IMR-90 (cell line): ENCODE measurements at regions not wholly inside any gene's neighbourhood (a gene's known extent, or its start where the extent isn't known, plus 50 kb on each side); places are given as distances from the start of the nearest gene placed in this dataset.

ENCODE experiments used
- ATAC-seq: fragments of 200-7000 bp; cut with Tn5 transposase; 2 replicates; pipeline ENCODE4 v1.9.1; 2020; ENCODE audit warnings: low read depth, mild to moderate bottlenecking, moderate library complexity
- BruUV-seq: library from RNA; stranded (reverse); fragments of 400-500 nt; replicated peaks from 2 replicates; lab custom pipeline; 2021; lab: Mats Ljungman, UMichigan
- CTCF ChIA-PET: fragments of 300-600 bp; formaldehyde crosslinking; extraction: SDS; loops from one replicate; lab custom pipeline; 2021; ENCODE audit warnings: antibody characterized with exemption; lab: Yijun Ruan, JAX
- POLR2A ChIA-PET: fragments of 300-600 bp; sonication (Branson Sonifier 250); formaldehyde crosslinking; loops from one replicate; lab custom pipeline; 2022; ENCODE audit warnings: antibody characterized with exemption; ENCODE audit not compliant: unreplicated experiment; lab: Charles Lee
- DNase-seq: peaks from one replicate; pipeline ENCODE4 v3.0.0; 2013
- H2AFZ ChIP-seq: replicated peaks from 2 replicates; pipeline ENCODE3; 2013; ENCODE audit warnings: low read length, mild to moderate bottlenecking; ENCODE audit not compliant: poor library complexity
- H2AK5ac ChIP-seq: 2 replicates; pipeline ENCODE4 v1.6.1; 2013; ENCODE audit warnings: low read depth, low read length, inconsistent platforms
- H2AK9ac ChIP-seq: replicated peaks from 2 replicates; pipeline ENCODE3; 2013; ENCODE audit warnings: mild to moderate bottlenecking, low read depth, low read length, moderate library complexity; ENCODE audit not compliant: poor library complexity
- H2BK120ac ChIP-seq: 2 replicates; pipeline ENCODE4 v1.6.1; 2013; ENCODE audit warnings: low read depth, low read length, inconsistent platforms
- H2BK15ac ChIP-seq: 3 replicates; pipeline ENCODE4 v1.6.1; 2013; ENCODE audit warnings: low read depth, low read length, inconsistent platforms
- H2BK20ac ChIP-seq: 2 replicates; pipeline ENCODE4 v1.6.1; 2013; ENCODE audit warnings: low read depth, mild to moderate bottlenecking, inconsistent platforms, low read length, moderate library complexity
- H2BK5ac ChIP-seq: 2 replicates; pipeline ENCODE4 v1.6.1; 2013; ENCODE audit warnings: mild to moderate bottlenecking, low read depth, low read length, inconsistent platforms; ENCODE audit not compliant: poor library complexity, severe bottlenecking
- H3K14ac ChIP-seq: replicated peaks from 2 replicates; pipeline ENCODE4 v1.6.1; 2013; ENCODE audit warnings: low read depth, low read length, inconsistent platforms
- H3K18ac ChIP-seq: 2 replicates; pipeline ENCODE4 v1.6.1; 2013; ENCODE audit warnings: low read depth, low read length, control low read depth
- H3K23ac ChIP-seq: 2 replicates; pipeline ENCODE4 v1.6.1; 2013; ENCODE audit warnings: low read depth, low read length, inconsistent platforms
- H3K27ac ChIP-seq: 2 replicates; pipeline ENCODE4 v1.5.1; 2013; ENCODE audit warnings: mild to moderate bottlenecking, control low read depth, low read length; ENCODE audit not compliant: insufficient read depth
- H3K27me3 ChIP-seq: 2 replicates; pipeline ENCODE4 v1.6.1; 2013; ENCODE audit warnings: low read length; ENCODE audit not compliant: control insufficient read depth, insufficient read depth
- H3K36me3 ChIP-seq: 2 replicates; pipeline ENCODE4 v1.6.1; 2013; ENCODE audit warnings: low read length, mixed read lengths; ENCODE audit not compliant: control insufficient read depth, insufficient read depth
- H3K4ac ChIP-seq: 2 replicates; pipeline ENCODE4 v1.6.1; 2013; ENCODE audit warnings: low read depth, low read length, inconsistent platforms
- H3K4me1 ChIP-seq: 2 replicates; pipeline ENCODE4 v1.6.1; 2013; ENCODE audit warnings: low read length, mixed read lengths; ENCODE audit not compliant: control insufficient read depth, insufficient read depth
- H3K4me2 ChIP-seq: 2 replicates; pipeline ENCODE4 v1.6.1; 2013; ENCODE audit warnings: low read depth, mild to moderate bottlenecking, control low read depth, low read length, moderate library complexity
- H3K4me3 ChIP-seq: 2 replicates; pipeline ENCODE4 v1.5.1; 2013; ENCODE audit warnings: low read depth, mild to moderate bottlenecking, control low read depth, low read length, moderate library complexity; ENCODE audit not compliant: insufficient read depth
- H3K56ac ChIP-seq: 2 replicates; pipeline ENCODE4 v1.6.1; 2013; ENCODE audit warnings: low read length, inconsistent platforms; ENCODE audit not compliant: insufficient read depth; ENCODE audit errors: extremely low read depth
- H3K79me1 ChIP-seq, 2 experiments: 2 replicates each; pipeline ENCODE4 v1.6.1; 2013; ENCODE audit warnings: low read length in 2 of 2, inconsistent platforms in 1 of 2, low read depth in 1 of 2
- H3K9ac ChIP-seq: 2 replicates; pipeline ENCODE4 v1.6.1; 2013; ENCODE audit warnings: low read depth, low read length, control low read depth
- H3K9me1 ChIP-seq: 2 replicates; pipeline ENCODE4 v1.6.1; 2013; ENCODE audit warnings: low read length, inconsistent platforms; ENCODE audit not compliant: insufficient read depth
- H3K9me3 ChIP-seq: 2 replicates; pipeline ENCODE4 v1.6.1; 2013; ENCODE audit warnings: low read length; ENCODE audit not compliant: control insufficient read depth, insufficient read depth
- H4K20me1 ChIP-seq: 2 replicates; pipeline ENCODE4 v1.6.1; 2013; ENCODE audit warnings: low read length, inconsistent platforms; ENCODE audit not compliant: insufficient read depth
- H4K5ac ChIP-seq: 2 replicates; pipeline ENCODE4 v1.6.1; 2013; ENCODE audit warnings: mild to moderate bottlenecking, low read depth, low read length, control low read depth
- H4K8ac ChIP-seq, 2 experiments: 2 replicates each; pipeline ENCODE4 v1.6.1; 2013; ENCODE audit warnings: low read depth in 2 of 2, low read length in 2 of 2, control low read depth in 1 of 2, inconsistent platforms in 1 of 2
- H4K91ac ChIP-seq: 2 replicates; pipeline ENCODE4 v1.6.1; 2013; ENCODE audit warnings: low read depth, low read length, inconsistent platforms; ENCODE audit not compliant: insufficient read depth
- BHLHE40 ChIP-seq: fragments of 150-350 bp; IDR thresholded peaks from 2 replicates; pipeline ENCODE4 v1.6.1; 2016; ENCODE audit warnings: mild to moderate bottlenecking, low read depth, low read length
- CEBPB ChIP-seq: IDR thresholded peaks from 2 replicates; pipeline ENCODE4 v1.6.1; 2012; ENCODE audit warnings: low read depth, low read length, improper control_type of control experiment
- CHD1 ChIP-seq: IDR thresholded peaks from 2 replicates; pipeline ENCODE4 v1.6.1; 2012; ENCODE audit warnings: low read depth, low read length, improper control_type of control experiment
- MAFK ChIP-seq: IDR thresholded peaks from 2 replicates; pipeline ENCODE4 v1.6.1; 2012; ENCODE audit warnings: low read depth, low read length, improper control_type of control experiment
- MAZ ChIP-seq: IDR thresholded peaks from 2 replicates; pipeline ENCODE4 v1.6.1; 2012; ENCODE audit warnings: low read depth, mild to moderate bottlenecking, low read length, improper control_type of control experiment, moderate library complexity, borderline replicate concordance
- MXI1 ChIP-seq: IDR thresholded peaks from 2 replicates; pipeline ENCODE4 v1.6.1; 2012; ENCODE audit warnings: low read depth, mild to moderate bottlenecking, low read length, moderate library complexity, borderline replicate concordance
- NFE2L2 ChIP-seq: fragments of 150-350 bp; IDR thresholded peaks from 2 replicates; pipeline ENCODE4 v1.6.1; 2016; ENCODE audit warnings: low read depth, mild to moderate bottlenecking, low read length
- POLR2A ChIP-seq: IDR thresholded peaks from 2 replicates; pipeline ENCODE4 v1.6.1; 2012; ENCODE audit warnings: mild to moderate bottlenecking, low read depth, low read length
- RCOR1 ChIP-seq: IDR thresholded peaks from 2 replicates; pipeline ENCODE4 v1.6.1; 2012; ENCODE audit warnings: mild to moderate bottlenecking, low read length, improper control_type of control experiment; ENCODE audit not compliant: insufficient replicate concordance
- RFX5 ChIP-seq: IDR thresholded peaks from 2 replicates; pipeline ENCODE4 v1.8.0; 2012; ENCODE audit warnings: low read depth, mild to moderate bottlenecking, low read length, moderate library complexity
- SMC3 ChIP-seq: fragments of 150-350 bp; IDR thresholded peaks from 2 replicates; pipeline ENCODE4 v1.6.1; 2016; ENCODE audit warnings: low read depth, mild to moderate bottlenecking, antibody characterized with exemption, low read length, moderate library complexity
- WGBS, 2 experiments: methylation state at CpG; one replicate each; pipeline versions ENCODE4 v1.1.5 to v1.1.7; 2013; ENCODE audit warnings: missing lambda C conversion rate in 2 of 2; ENCODE audit not compliant: insufficient read length in 1 of 2; ENCODE audit errors: extremely low coverage in 2 of 2; 5-methylcytosine and 5-hydroxymethylcytosine counted together
- dilution Hi-C: fragments of 300-500 bp; cut with HindIII; formaldehyde crosslinking; loops from one replicate; pipeline ENCODE4 v1.14.3; 2018; ENCODE audit warnings: low sequenced_read_pairs; ENCODE audit not compliant: unreplicated experiment
- in situ Hi-C: fragments of 300-500 bp; cut with MboI; formaldehyde crosslinking; loops from 3 replicates; pipeline ENCODE4 v1.14.3; 2019; ENCODE audit warnings: low sequenced_read_pairs, inconsistent platforms, mixed read lengths
- intact Hi-C: fragments of 100-400 bp; cut with micrococcal nuclease; formaldehyde crosslinking; loops from 2 replicates; pipeline ENCODE4 v1.10.0; 2022
- TF ChIP-seq, protein P1 (sequence below): fragments of 150-350 bp; IDR thresholded peaks from 2 replicates; pipeline ENCODE4 v1.6.1; 2016; ENCODE audit warnings: low read depth, mild to moderate bottlenecking, low read length, moderate library complexity, borderline replicate concordance
- TF ChIP-seq, protein P2 (sequence below): conservative IDR thresholded peaks from 2 replicates; pipeline ENCODE4 v1.5.1; 2012; ENCODE audit warnings: mild to moderate bottlenecking, low read depth, low read length, improper control_type of control experiment
- TF ChIP-seq, protein P3 (sequence below): fragments of 150-350 bp; IDR thresholded peaks from 2 replicates; pipeline ENCODE4 v1.6.1; 2017; ENCODE audit warnings: mild to moderate bottlenecking, antibody characterized with exemption, low read length, low read depth

DNA sequence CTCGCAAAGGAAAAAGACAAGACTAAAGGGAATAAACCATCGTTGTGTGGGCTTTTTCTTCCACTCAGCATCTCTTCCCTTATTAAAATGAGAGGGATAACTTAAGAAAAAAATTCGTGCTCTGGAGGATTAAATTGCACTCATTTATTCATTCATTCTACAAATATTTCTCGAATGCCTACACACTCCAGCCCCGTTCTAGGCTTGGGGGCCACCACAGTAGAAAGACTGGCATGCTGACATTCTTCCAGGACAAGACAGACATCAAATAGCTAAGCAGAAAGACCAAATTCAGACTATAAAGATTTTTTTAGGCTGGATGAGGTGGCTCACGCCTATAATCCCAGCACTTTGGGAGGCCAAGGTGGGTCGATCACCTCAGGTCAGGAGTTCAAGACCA lies 65.3 kb upstream of the IL12A start:
- no peak overlapping the region for H4K8ac ChIP-seq
- no peak overlapping the region for H3K27ac ChIP-seq
- TF ChIP-seq, protein P1, sequence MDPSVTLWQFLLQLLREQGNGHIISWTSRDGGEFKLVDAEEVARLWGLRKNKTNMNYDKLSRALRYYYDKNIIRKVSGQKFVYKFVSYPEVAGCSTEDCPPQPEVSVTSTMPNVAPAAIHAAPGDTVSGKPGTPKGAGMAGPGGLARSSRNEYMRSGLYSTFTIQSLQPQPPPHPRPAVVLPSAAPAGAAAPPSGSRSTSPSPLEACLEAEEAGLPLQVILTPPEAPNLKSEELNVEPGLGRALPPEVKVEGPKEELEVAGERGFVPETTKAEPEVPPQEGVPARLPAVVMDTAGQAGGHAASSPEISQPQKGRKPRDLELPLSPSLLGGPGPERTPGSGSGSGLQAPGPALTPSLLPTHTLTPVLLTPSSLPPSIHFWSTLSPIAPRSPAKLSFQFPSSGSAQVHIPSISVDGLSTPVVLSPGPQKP, result no peak
- TF ChIP-seq, protein P2, sequence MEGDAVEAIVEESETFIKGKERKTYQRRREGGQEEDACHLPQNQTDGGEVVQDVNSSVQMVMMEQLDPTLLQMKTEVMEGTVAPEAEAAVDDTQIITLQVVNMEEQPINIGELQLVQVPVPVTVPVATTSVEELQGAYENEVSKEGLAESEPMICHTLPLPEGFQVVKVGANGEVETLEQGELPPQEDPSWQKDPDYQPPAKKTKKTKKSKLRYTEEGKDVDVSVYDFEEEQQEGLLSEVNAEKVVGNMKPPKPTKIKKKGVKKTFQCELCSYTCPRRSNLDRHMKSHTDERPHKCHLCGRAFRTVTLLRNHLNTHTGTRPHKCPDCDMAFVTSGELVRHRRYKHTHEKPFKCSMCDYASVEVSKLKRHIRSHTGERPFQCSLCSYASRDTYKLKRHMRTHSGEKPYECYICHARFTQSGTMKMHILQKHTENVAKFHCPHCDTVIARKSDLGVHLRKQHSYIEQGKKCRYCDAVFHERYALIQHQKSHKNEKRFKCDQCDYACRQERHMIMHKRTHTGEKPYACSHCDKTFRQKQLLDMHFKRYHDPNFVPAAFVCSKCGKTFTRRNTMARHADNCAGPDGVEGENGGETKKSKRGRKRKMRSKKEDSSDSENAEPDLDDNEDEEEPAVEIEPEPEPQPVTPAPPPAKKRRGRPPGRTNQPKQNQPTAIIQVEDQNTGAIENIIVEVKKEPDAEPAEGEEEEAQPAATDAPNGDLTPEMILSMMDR, result no peak
- TF ChIP-seq, protein P3, sequence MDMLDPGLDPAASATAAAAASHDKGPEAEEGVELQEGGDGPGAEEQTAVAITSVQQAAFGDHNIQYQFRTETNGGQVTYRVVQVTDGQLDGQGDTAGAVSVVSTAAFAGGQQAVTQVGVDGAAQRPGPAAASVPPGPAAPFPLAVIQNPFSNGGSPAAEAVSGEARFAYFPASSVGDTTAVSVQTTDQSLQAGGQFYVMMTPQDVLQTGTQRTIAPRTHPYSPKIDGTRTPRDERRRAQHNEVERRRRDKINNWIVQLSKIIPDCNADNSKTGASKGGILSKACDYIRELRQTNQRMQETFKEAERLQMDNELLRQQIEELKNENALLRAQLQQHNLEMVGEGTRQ, result no peak
- TF ChIP-seq RFX5, result no peak
- no peak for TF ChIP-seq RCOR1
- TF ChIP-seq POLR2A, result no peak
- no peak for TF ChIP-seq MAZ
- no peak for TF ChIP-seq MAFK
- TF ChIP-seq NFE2L2, result no peak
- no peak for TF ChIP-seq CEBPB
- TF ChIP-seq MXI1, result no peak
- no peak for TF ChIP-seq SMC3
- TF ChIP-seq CHD1, result no peak
- no peak for TF ChIP-seq BHLHE40
- no peak overlapping the region for H2AK9ac ChIP-seq
- no peak overlapping the region for H3K4me3 ChIP-seq
- no peak overlapping the region for H2BK5ac ChIP-seq
- POLR2A ChIA-PET, result no interaction called here
- peaks cover 16% of the 10 kb centered on the region for H3K9me1 ChIP-seq
- no peak overlapping the region for H3K4me2 ChIP-seq
- dilution Hi-C loops, result no loop called here
- no peaks in the 10 kb centered on the region for H3K27me3 ChIP-seq
- peak overlapping the region; percentile 33; the same call in 1 of the 2 replicates for H2BK20ac ChIP-seq
- H3K9me3 ChIP-seq, result no peaks in the 10 kb centered on the region; the same call in 1 of the 2 replicates
- H4K91ac ChIP-seq, result no peak overlapping the region
- H3K4ac ChIP-seq, result no peak overlapping the region
- H2BK120ac ChIP-seq, result no peak overlapping the region
- H3K56ac ChIP-seq, result no peak overlapping the region
- no peak for DNase-seq
- H3K18ac ChIP-seq, result no peak overlapping the region
- H2AK5ac ChIP-seq, result 0 out of 2 replicates have a peak overlapping the region, but pooled peaks have one; percentile 23
- H4K20me1 ChIP-seq, result no peaks in the 10 kb centered on the region
- H2AFZ ChIP-seq, result no peak overlapping the region
- H3K4me1 ChIP-seq, result peaks cover 13% of the 10 kb centered on the region
- H3K23ac ChIP-seq, result no peak overlapping the region
- ATAC-seq, result no peak
- H3K79me1 ChIP-seq, result no peaks in the 10 kb centered on the region
- 0 out of 3 replicates have a peak overlapping the region, but pooled peaks have one; percentile 41 for H2BK15ac ChIP-seq
- BruUV-seq, result no TSS peak
- 0 out of 2 replicates have a peak overlapping the region, but pooled peaks have one; percentile 14 for H3K14ac ChIP-seq
- WGBS, 2 experiments, result 67% methylated on average over 1 of the region's 7 CpGs; no CpG with 5 or more reads in 1 of the 2 experiments
- in situ Hi-C loops, result no loop called here
- H3K9ac ChIP-seq, result no peak overlapping the region
- intact Hi-C loops, result no loop called here
- no peak overlapping the region for H4K5ac ChIP-seq
- CTCF ChIA-PET, result interaction anchor here (1.0 kb wide), 1 partner anchor 8 kb away, joined by 3 read pairs; no protein-coding TSS in a partner anchor
- H3K36me3 ChIP-seq, result no peaks in the 10 kb centered on the region
